ENCODE measurements at regions not wholly inside any gene's neighbourhood (a gene's known extent, or its start where the extent isn't known, plus 50 kb on each side); places are given as distances from the start of the nearest gene placed in this dataset.

DNA sequence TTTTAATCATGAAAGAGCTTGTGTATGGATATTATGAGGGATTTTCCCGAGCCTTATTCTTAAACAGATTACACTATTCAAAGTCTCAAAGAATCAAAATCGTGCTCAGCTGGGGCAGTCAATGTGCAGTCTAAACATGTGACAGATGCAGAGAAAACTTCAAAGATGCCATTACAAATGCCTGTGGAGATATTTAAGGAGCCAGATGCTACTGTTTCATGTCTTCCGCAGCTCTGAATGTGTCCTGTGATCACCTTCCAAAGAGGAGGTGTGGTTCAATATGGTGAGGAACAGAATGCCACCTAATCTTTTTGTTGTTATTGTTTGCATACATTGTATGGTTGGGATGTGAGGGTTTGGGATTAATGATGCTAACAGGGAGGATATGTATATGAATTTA lies 593.3 kb upstream of the ARRDC3 start:
- DNase-seq (ENCODE audit: low read depth in 1 of 2, low spot score in 1 of 2), result no peak
- no peak overlapping the region for H3K27ac ChIP-seq (replicated peaks)
- no peaks in the 10 kb centered on the region for H3K27me3 ChIP-seq (ENCODE audit: insufficient read depth, poor library complexity, severe bottlenecking)
- no peak overlapping the region for H3K4me3 ChIP-seq (replicated peaks; ENCODE audit: insufficient read depth, low read length)
- TF ChIP-seq, protein P1, sequence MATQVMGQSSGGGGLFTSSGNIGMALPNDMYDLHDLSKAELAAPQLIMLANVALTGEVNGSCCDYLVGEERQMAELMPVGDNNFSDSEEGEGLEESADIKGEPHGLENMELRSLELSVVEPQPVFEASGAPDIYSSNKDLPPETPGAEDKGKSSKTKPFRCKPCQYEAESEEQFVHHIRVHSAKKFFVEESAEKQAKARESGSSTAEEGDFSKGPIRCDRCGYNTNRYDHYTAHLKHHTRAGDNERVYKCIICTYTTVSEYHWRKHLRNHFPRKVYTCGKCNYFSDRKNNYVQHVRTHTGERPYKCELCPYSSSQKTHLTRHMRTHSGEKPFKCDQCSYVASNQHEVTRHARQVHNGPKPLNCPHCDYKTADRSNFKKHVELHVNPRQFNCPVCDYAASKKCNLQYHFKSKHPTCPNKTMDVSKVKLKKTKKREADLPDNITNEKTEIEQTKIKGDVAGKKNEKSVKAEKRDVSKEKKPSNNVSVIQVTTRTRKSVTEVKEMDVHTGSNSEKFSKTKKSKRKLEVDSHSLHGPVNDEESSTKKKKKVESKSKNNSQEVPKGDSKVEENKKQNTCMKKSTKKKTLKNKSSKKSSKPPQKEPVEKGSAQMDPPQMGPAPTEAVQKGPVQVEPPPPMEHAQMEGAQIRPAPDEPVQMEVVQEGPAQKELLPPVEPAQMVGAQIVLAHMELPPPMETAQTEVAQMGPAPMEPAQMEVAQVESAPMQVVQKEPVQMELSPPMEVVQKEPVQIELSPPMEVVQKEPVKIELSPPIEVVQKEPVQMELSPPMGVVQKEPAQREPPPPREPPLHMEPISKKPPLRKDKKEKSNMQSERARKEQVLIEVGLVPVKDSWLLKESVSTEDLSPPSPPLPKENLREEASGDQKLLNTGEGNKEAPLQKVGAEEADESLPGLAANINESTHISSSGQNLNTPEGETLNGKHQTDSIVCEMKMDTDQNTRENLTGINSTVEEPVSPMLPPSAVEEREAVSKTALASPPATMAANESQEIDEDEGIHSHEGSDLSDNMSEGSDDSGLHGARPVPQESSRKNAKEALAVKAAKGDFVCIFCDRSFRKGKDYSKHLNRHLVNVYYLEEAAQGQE (IDR thresholded peaks at IDR 0.05; ENCODE audit: insufficient replicate concordance, low read depth), result no peak
- TF ChIP-seq POLR2AphosphoS5 (IDR thresholded peaks at IDR 0.05; ENCODE audit: low read depth) (no peak), SPI1 (IDR thresholded peaks at IDR 0.05; ENCODE audit: borderline replicate concordance, low read depth) (no peak), GABPA (IDR thresholded peaks at IDR 0.05; ENCODE audit: low read depth) (no peak)
- TF ChIP-seq, protein P2, sequence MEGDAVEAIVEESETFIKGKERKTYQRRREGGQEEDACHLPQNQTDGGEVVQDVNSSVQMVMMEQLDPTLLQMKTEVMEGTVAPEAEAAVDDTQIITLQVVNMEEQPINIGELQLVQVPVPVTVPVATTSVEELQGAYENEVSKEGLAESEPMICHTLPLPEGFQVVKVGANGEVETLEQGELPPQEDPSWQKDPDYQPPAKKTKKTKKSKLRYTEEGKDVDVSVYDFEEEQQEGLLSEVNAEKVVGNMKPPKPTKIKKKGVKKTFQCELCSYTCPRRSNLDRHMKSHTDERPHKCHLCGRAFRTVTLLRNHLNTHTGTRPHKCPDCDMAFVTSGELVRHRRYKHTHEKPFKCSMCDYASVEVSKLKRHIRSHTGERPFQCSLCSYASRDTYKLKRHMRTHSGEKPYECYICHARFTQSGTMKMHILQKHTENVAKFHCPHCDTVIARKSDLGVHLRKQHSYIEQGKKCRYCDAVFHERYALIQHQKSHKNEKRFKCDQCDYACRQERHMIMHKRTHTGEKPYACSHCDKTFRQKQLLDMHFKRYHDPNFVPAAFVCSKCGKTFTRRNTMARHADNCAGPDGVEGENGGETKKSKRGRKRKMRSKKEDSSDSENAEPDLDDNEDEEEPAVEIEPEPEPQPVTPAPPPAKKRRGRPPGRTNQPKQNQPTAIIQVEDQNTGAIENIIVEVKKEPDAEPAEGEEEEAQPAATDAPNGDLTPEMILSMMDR (IDR thresholded peaks at IDR 0.05; ENCODE audit: insufficient read depth, low read length), result no peak

DNA sequence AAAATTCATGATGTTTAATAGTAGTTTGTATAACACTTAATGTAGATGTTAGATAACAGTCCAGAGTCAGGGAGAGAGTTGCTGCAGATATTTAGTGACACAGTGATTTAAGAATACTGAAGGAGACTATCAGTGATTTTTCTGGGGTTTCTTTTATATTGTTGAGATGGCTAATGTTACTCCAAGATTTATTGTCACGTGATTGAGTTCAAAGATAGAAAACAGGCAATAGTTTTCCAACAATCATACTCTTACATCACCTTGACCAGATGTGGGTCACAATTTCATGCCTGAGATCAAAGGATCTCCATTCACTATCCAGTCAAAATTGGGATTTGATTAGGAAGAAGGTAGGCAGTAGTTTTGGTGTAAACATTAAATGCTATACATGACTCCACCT lies 580.0 kb upstream of the ARRDC3 start:
- no peak overlapping the region for H3K4me3 ChIP-seq (replicated peaks; ENCODE audit: insufficient read depth, low read length)
- no peaks in the 10 kb centered on the region for H3K27me3 ChIP-seq (ENCODE audit: insufficient read depth, poor library complexity, severe bottlenecking)
- DNase-seq (ENCODE audit: low read depth in 1 of 2, low spot score in 1 of 2), result no peak
- TF ChIP-seq POLR2AphosphoS5 (IDR thresholded peaks at IDR 0.05; ENCODE audit: low read depth) (no peak), GABPA (IDR thresholded peaks at IDR 0.05; ENCODE audit: low read depth) (no peak), SPI1 (IDR thresholded peaks at IDR 0.05; ENCODE audit: borderline replicate concordance, low read depth) (no peak)
- TF ChIP-seq, protein P2 (IDR thresholded peaks at IDR 0.05; ENCODE audit: insufficient read depth, low read length), result no peak
- TF ChIP-seq, protein P1 (IDR thresholded peaks at IDR 0.05; ENCODE audit: insufficient replicate concordance, low read depth), result no peak
- H3K27ac ChIP-seq (replicated peaks), result no peak overlapping the region

DNA sequence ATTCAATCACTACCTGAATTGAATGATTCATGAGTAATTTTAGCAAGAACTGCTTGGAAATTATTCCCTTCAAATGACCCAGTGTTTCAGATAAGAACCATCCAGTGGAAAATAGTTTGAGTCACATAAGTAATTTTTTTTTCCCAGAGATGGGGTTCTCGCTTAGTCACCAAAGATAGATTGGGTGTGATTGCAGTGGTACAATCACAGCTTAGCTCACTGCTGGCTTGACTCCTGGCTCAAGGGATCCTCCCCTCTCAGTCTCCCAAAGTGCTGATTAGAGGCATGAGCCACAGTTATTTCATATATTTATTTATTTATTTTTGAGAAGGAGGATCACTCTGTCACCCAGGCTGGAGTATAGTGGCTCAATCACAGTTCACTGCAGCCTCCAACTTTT lies 574.5 kb upstream of the ARRDC3 start:
- no peak overlapping the region for H3K4me3 ChIP-seq (replicated peaks; ENCODE audit: insufficient read depth, low read length)
- TF ChIP-seq, protein P1 (IDR thresholded peaks at IDR 0.05; ENCODE audit: insufficient replicate concordance, low read depth), result no peak
- no peak for TF ChIP-seq GABPA (IDR thresholded peaks at IDR 0.05; ENCODE audit: low read depth)
- TF ChIP-seq, protein P2 (IDR thresholded peaks at IDR 0.05; ENCODE audit: insufficient read depth, low read length), result no peak
- TF ChIP-seq SPI1 (IDR thresholded peaks at IDR 0.05; ENCODE audit: borderline replicate concordance, low read depth), result no peak
- no peak for TF ChIP-seq POLR2AphosphoS5 (IDR thresholded peaks at IDR 0.05; ENCODE audit: low read depth)
- DNase-seq (ENCODE audit: low read depth in 1 of 2, low spot score in 1 of 2), result no peak
- H3K27me3 ChIP-seq (ENCODE audit: insufficient read depth, poor library complexity, severe bottlenecking), result no peaks in the 10 kb centered on the region
- no peak overlapping the region for H3K27ac ChIP-seq (replicated peaks)

Measured in HL-60 (cell line).